SK-N-MC (cell line): ENCODE measurements at regions not wholly inside any gene's neighbourhood (a gene's known extent, or its start where the extent isn't known, plus 50 kb on each side); places are given as distances from the start of the nearest gene placed in this dataset.

Experiments
- EZH2 ChIP-seq: fragments of 200-600 bp; sonication (generic); IDR thresholded peaks from one replicate; pipeline ENCODE4 v1.6.1; 2017; ENCODE audit warnings: antibody characterized with exemption
- FOXP2 ChIP-seq: optimal IDR thresholded peaks from 2 replicates; pipeline ENCODE3; 2011; ENCODE audit warnings: mild to moderate bottlenecking, moderate library complexity; ENCODE audit not compliant: insufficient read depth; ENCODE audit errors: extremely low read length, control extremely low read depth
- POLR2AphosphoS5 ChIP-seq: IDR thresholded peaks from 2 replicates; pipeline ENCODE4 v1.6.1; 2012; ENCODE audit warnings: mild to moderate bottlenecking, low read depth, low read length, borderline replicate concordance

DNA sequence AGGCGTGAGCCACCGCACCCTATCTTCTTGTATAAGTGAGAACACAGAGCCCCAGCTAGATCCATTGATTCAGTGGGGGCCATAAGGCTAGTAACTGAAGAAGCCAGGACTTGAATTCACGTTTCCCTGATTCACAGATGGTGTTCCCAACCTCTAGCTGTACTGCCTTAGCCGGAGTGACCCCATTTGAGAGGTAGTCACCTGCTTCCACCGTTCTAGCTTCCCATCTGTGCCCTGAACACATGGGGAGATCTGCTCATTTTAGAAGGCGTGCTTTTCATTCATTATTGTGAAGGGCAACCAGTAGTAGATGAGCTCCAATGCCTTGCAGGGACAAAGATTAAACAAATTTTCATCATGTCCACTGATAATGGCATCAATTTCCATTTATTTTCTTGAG lies 365.7 kb upstream of the TPM1 start:
- TF ChIP-seq EZH2 = no peak
- no peak for TF ChIP-seq POLR2AphosphoS5
- TF ChIP-seq FOXP2 = no peak
